ENCODE measurements at regions not wholly inside any gene's neighbourhood (a gene's known extent, or its start where the extent isn't known, plus 50 kb on each side); places are given as distances from the start of the nearest gene placed in this dataset.
"Not testable (repeated sequence)": the region's sequence is repeated elsewhere in the genome, so short reads cannot be mapped to it uniquely, and the experiment has no call there.

DNA sequence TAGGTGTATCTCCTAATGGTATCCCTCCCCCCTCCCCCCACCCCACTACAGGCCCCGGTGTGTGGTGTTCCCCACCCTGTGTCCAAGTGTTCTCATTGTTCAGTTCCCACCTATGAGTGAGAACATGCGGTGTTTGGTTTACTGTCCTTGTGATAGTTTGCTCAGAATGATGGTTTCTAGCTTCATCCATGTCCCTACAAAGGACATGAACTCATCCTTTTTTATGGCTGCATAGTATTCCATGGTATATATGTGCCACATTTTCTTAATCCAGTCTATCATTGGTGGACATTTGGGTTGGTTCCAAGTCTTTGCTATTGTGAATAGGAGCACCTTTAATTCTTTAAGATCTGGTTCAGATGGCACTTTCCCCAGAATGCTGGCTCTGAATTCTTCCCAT is 58.5 kb upstream of the PTGFRN start:
- not testable (repeated sequence) for DNase-seq (ENCODE audit: low read depth)

DNA sequence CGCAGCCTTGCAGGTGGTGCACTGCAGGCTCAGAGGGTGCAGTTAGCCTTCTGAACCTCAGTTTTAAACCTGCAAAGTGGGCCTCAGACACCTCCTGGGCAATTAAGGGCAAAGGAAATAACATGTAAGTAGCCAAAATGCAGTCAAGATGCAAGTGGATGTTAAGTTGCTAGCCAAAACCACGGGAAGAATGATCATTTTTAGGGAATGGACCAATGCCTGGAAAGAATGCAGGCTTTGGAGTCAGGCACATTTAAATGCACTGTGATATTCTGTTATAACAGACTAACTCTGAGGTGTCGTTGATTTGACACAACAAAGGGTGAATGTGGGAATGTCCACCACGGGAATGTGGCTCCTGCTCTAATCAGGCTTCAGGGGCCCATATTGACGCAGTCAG is 57.9 kb upstream of the PTGFRN start:
- no peak for DNase-seq (ENCODE audit: low read depth)

DNA sequence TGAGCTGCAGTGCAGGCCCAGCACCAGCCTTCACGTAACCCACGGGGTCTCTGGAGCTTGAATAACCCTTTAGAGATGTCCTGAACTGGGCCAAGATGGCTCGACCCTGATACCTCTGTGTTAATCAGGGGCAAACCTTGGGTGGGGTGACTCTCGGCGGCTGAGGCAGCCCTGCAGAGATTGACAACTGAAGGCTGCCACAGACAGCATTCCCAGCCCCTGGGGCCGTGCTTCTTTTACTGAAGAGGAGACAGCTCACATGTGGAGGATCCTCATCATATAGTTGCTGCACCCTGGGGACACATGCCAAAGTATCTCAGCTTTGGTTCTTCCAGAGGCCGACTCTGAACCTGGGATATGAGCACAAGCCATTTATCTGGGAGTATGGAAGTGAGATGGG is 57.3 kb upstream of the PTGFRN start:
- no peak for DNase-seq (ENCODE audit: low read depth)

DNA sequence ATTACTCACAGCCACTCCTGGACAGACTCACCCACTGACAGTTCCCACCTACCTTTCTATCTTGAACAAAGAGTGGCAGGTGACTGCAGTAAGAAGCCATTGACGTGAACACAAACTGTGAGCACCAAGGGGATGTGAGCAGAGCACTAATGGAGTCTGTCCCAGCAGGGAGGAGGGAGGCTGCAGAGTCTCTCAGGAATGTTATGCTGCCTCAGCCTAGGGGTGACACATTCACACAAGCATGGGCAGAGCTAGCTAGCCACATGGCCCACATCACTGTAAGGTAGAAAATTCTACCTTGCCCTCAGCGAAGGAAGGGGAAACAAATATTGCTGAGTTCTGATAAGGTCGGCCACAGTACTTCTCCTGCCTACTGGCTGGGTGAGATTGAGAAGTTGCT is 56.8 kb upstream of the PTGFRN start:
- DNase-seq (ENCODE audit: low read depth), result no peak

DNA sequence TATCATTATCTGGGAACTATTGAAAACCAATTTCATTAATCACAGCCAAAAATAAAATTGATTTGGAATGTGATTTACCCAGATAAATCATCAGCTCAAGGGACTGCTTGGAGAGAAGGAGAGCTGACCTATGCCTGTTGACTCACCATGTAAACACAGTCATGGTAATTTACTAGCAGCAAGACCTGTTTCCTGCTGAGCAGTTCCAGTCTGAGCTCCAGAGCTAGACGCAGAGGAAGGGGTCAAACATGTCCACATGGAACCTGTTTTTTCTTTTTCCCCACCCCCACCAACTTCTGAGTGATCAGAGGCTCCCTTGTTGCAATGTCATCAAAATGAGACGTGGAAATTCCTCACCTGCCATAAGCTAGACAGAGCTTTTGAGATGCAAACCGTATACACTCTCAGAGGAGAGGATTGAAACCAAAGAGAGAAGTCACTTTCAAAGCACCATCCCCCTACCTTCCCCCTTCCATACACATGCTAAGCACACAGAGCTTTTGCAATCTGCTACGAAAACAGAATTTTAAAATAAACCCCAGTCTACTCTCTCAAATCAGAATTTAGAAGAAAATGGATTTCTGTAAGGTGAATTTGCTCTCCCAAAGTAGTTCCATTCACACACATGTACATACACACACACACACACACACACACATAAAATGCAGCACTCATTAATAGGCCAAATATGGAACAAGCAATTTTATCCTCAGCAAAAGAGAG is 55.9 kb upstream of the PTGFRN start:
- no peak for DNase-seq (ENCODE audit: low read depth)

DNA sequence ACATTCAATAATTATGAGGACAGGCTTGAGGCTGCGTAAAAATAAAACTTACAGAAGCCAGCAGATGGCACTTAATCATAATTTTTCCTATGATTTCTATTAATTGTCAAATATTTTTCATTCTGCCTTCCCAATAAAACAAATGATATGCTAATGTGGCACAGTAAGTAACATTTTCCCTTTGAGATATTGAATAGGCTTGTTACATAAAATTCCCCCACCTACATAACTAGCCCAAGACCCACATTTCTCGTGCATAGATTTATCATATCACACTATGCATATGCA is 55.4 kb upstream of the PTGFRN start:
- DNase-seq (ENCODE audit: low read depth), result no peak

DNA sequence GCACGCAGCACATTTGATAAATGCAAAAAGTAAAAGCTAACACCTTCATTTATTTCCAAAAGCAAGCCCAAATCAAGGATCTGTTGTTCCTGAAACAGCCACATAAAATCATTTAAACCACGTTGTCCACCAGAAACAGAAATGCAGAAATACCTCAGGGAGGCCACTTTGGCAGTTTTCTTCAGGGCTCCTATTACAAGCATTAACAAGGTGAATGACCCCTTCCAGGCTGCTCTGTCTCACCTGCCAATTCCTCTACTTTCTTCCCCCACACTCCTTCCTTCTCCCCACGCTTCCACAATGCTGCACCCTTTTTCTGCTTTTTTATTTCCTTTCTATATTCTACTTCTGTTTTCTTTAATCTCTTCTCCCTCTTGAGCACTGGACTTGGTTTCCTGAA is 55.0 kb upstream of the PTGFRN start:
- no peak for DNase-seq (ENCODE audit: low read depth)

DNA sequence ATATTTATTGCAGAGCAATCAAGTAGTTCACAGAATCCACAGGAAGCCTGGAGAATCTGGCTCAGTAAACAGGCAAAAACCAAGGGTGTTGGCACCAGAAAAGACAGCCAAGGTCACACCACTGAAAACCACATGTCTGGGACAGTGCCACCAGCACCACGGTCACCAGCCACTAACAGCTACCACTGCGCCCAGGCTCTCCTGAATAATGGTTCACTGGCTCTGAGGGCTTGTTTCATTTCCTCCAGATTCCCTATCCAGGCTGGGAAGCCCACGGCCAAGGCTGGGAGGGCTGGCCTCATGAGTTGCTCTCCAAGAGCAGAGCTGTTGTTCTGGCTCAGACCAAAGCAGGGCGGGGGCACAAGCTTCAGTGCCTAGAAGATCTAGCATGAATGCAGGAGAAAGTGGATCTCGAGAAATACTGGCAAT is 54.5 kb upstream of the PTGFRN start:
- no peak for DNase-seq (ENCODE audit: low read depth)

DNA sequence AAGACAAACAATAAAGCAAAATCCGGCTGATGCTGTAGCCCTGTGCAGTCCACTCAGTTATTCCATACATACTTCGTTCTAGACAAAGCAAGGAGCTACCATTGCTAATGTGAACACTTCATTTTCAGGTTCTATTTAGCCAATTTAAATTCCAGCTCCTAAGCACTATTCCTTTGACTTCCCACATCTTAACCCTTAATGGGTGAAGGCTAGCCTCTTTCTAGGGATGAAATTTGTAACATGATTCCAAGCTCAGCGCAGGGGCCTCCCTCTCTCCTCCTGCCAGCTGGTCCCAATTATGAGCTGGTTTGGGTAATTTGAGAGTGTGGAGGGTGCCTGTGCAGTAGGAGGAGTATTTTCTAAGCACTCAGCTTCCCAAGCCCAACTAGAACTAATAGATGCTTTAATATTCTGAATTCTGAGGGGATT is 53.9 kb upstream of the PTGFRN start:
- no peak for DNase-seq (ENCODE audit: low read depth)

DNA sequence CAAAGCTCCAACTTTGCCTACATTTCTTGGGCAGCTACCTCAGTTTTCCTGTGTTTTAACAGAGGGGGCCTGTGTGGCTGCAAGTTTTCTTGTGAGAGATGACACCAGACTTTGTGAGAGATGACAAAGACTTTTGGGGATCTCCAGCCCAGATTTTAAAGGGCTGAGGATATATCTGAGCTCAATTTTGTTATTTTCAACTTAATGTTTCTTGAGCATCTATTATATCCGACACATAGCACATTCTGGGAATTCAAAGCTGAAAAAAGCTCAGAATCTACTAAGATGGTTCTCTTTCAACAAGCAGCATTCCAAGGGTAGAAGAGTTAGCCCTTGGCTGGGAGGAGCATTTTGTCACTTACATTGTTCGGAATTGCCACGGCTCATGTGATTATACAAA is 53.4 kb upstream of the PTGFRN start:
- no peak for DNase-seq (ENCODE audit: low read depth)

DNA sequence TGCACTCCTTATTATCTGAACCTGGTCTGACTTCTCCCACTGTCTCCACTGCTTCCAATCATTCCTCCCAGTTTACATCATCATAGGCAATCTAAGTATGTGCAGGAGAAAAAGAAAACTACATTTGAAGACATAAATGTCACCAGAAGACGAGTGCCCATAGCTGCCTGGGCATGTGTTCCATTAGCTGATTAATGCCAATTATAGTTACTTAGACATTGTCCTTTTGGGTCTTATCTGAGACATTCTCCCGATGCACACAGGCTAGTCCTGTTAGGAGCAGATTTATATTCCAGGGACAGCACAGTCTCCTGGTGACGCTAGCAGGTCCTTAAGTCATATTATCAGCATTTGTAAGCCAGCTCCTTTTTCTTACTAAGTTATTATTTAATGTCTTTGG is 52.6 kb upstream of the PTGFRN start:
- DNase-seq (ENCODE audit: low read depth), result no peak
